ENCODE measurements at regions not wholly inside any gene's neighbourhood (a gene's known extent, or its start where the extent isn't known, plus 50 kb on each side); places are given as distances from the start of the nearest gene placed in this dataset.

- TF ChIP-seq RAD21 (IDR thresholded peaks at IDR 0.05; ENCODE audit: insufficient read depth, low read depth, low read length) (peak; percentile 49), CEBPB (IDR thresholded peaks at IDR 0.05; ENCODE audit: borderline replicate concordance in 1 of 2, low read depth in 2 of 2, low read length in 2 of 2) (no peak), RAD51 (IDR thresholded peaks at IDR 0.05) (no peak), JUND (IDR thresholded peaks at IDR 0.05; ENCODE audit: low read depth, low read length) (0 out of 2 replicates have a peak, but pooled peaks have one; percentile 14), RFX5 (IDR thresholded peaks at IDR 0.05; ENCODE audit: low read depth, low read length) (no peak), HDGF (IDR thresholded peaks at IDR 0.05) (no peak), CHD2 (IDR thresholded peaks at IDR 0.05; ENCODE audit: borderline replicate concordance, low read depth, low read length) (no peak)
- TF ChIP-seq, protein P1, sequence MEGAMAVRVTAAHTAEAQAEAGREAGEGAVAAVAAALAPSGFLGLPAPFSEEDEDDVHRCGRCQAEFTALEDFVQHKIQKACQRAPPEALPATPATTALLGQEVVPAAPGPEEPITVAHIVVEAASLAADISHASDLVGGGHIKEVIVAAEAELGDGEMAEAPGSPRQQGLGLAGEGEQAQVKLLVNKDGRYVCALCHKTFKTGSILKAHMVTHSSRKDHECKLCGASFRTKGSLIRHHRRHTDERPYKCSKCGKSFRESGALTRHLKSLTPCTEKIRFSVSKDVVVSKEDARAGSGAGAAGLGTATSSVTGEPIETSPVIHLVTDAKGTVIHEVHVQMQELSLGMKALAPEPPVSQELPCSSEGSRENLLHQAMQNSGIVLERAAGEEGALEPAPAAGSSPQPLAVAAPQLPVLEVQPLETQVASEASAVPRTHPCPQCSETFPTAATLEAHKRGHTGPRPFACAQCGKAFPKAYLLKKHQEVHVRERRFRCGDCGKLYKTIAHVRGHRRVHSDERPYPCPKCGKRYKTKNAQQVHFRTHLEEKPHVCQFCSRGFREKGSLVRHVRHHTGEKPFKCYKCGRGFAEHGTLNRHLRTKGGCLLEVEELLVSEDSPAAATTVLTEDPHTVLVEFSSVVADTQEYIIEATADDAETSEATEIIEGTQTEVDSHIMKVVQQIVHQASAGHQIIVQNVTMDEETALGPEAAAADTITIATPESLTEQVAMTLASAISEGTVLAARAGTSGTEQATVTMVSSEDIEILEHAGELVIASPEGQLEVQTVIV (IDR thresholded peaks at IDR 0.05; ENCODE audit: borderline replicate concordance, partially characterized antibody), result no peak
These were observed 122.0 kb downstream of the LMO4 start (continued) for GRCh38 chr1:87450615-87451209.

- no peaks in the 10 kb centered on the region for H3K79me2 ChIP-seq (ENCODE audit: control insufficient read depth, insufficient read depth, low read length)
- no peaks in the 10 kb centered on the region for H3K36me3 ChIP-seq (ENCODE audit: control insufficient read depth in 2 of 2, insufficient read depth in 2 of 2, low read length in 1 of 2)
- H2AFZ ChIP-seq (ENCODE audit: control insufficient read depth, low read depth, low read length), result no peak overlapping the region
- no TSS peak for BruUV-seq (replicated peaks)
- FAIRE-seq (no peak), DNase-seq (ENCODE audit: low read depth, low spot score) (no peak), ATAC-seq (no peak)
- H3K4me1 ChIP-seq (ENCODE audit: control insufficient read depth, insufficient read depth, low read length), result peaks cover 19% of the 10 kb centered on the region
- TF ChIP-seq STAT1 (conservative IDR thresholded peaks at IDR 0.05) (no peak), NFIC (IDR thresholded peaks at IDR 0.05; ENCODE audit: low read depth, low read length) (peak; percentile 42; the same call in 1 of the 2 replicates), JUNB (IDR thresholded peaks at IDR 0.05) (peak; percentile 39; the same call in 1 of the 2 replicates), SP1 (IDR thresholded peaks at IDR 0.05; ENCODE audit: low read depth, low read length) (no peak), RAD21 (IDR thresholded peaks at IDR 0.05; ENCODE audit: insufficient read depth, low read depth, low read length) (no peak)
- 22% methylated on average over 5 of the region's 5 CpGs for WGBS (ENCODE audit: insufficient coverage, insufficient replicate concordance, low lambda C conversion rate, missing lambda C conversion rate)
- H4K20me1 ChIP-seq (ENCODE audit: control insufficient read depth, insufficient read depth), result no peaks in the 10 kb centered on the region
- no peaks in the 10 kb centered on the region; the same call in 1 of the 3 replicates for H3K9me3 ChIP-seq (replicated peaks; ENCODE audit: control insufficient read depth, insufficient read depth, low read length)
- CTCF ChIA-PET, result interaction anchor here (0.9 to 3.7 kb wide), 8 partner anchors 12 to 503 kb away, joined by 3 to 19 read pairs (median 6); no protein-coding TSS in a partner anchor
- SMC1A ChIA-PET (ENCODE audit: uncharacterized antibody, unreplicated experiment), result interaction anchor here (0.6 to 3.2 kb wide), 12 partner anchors 10 to 168 kb away, joined by 3 to 17 read pairs (median 5); no protein-coding TSS in a partner anchor
- H3K9ac ChIP-seq (ENCODE audit: control insufficient read depth, insufficient read depth, low read length), result no peak overlapping the region
- H3K27ac ChIP-seq (ENCODE audit: control insufficient read depth, insufficient read depth), result no peak overlapping the region
- RAD21 ChIA-PET (ENCODE audit: unreplicated experiment), result interaction anchor here (0.7 to 4.1 kb wide), 6 partner anchors 12 to 1750 kb away, joined by 3 to 55 read pairs (median 4); no protein-coding TSS in a partner anchor
- no peaks in the 10 kb centered on the region for H3K27me3 ChIP-seq (replicated peaks in 1 of 2; ENCODE audit: control insufficient read depth in 2 of 2, insufficient read depth in 2 of 2, low read length in 1 of 2)
- POLR2A ChIA-PET, result interaction anchor here (0.9 to 1.5 kb wide), 3 partner anchors 13 to 120 kb away, joined by 3 to 6 read pairs (median 5); no protein-coding TSS in a partner anchor
- no peak overlapping the region for H3K4me3 ChIP-seq
- in situ Hi-C loops (cut with MboI), result loop anchor here (5.0 kb wide), 1 partner anchor 119 kb away; no protein-coding TSS in a partner anchor
- no peak overlapping the region; the same call in 1 of the 2 replicates for H3K4me2 ChIP-seq (ENCODE audit: control insufficient read depth, insufficient read depth)
- intact Hi-C loops (cut with micrococcal nuclease; ENCODE audit: unreplicated experiment), result no loop called here
These were observed 122.7 kb downstream of the LMO4 start for GRCh38 chr1:87451229-87451920.

All from GM12878 (cell line).